Natural killer cell treated with Interleukin-12 subunit alpha and Interleukin-12 subunit beta and Interleukin-15 and Interleukin-18, amount 100 ng/mL, for 72 hours (primary cell): ENCODE measurements at regions not wholly inside any gene's neighbourhood (a gene's known extent, or its start where the extent isn't known, plus 50 kb on each side); places are given as distances from the start of the nearest gene placed in this dataset.
"Not testable (repeated sequence)": the region's sequence is repeated elsewhere in the genome, so short reads cannot be mapped to it uniquely, and the experiment has no call there.

Source experiments
- ATAC-seq, 2 donors: fragments of 150-1000 bp; cut with Tn5 transposase in 1 of 2; sonication (Bioruptor Pico), chemical (Tn5 transposase) in 1 of 2; 2 replicates each; pipeline ENCODE4 v1.10.0; 2021
- DNase-seq: peaks from one replicate; pipeline ENCODE4 v3.0.0; 2022; ENCODE audit warnings: low spot score
- H3K27ac Mint-ChIP-seq, 2 donors: 1 replicate in 1 of 2; 2 replicates in 1 of 2; pipeline ENCODE4 v1.8.0; 2022; ENCODE audit warnings: mixed read lengths in 2 of 2, mild to moderate bottlenecking in 1 of 2, moderate library complexity in 1 of 2
- H3K27me3 Mint-ChIP-seq, 2 donors: 1 replicate in 1 of 2; 2 replicates in 1 of 2; pipeline ENCODE4 v1.8.0; 2022; ENCODE audit warnings: mixed read lengths in 2 of 2
- H3K36me3 Mint-ChIP-seq: one replicate; pipeline ENCODE4 v1.8.0; 2022; ENCODE audit warnings: mixed read lengths
- H3K4me1 Mint-ChIP-seq, 2 donors: 1 replicate in 1 of 2; 2 replicates in 1 of 2; pipeline ENCODE4 v1.8.0; 2022; ENCODE audit warnings: low read depth in 2 of 2, mixed read lengths in 2 of 2, mild to moderate bottlenecking in 1 of 2
- H3K4me3 Mint-ChIP-seq: one replicate; pipeline ENCODE4 v1.8.0; 2022; ENCODE audit warnings: mixed read lengths
- H3K9me3 Mint-ChIP-seq: 2 replicates; pipeline ENCODE4 v1.8.0; 2022; ENCODE audit warnings: mixed read lengths

GRCh38 chr4:187618701-187619281 is 376.8 kb upstream of the ZFP42 start:
- H3K27ac Mint-ChIP-seq: no peak overlapping the region
- DNase-seq (no peak), ATAC-seq (no peak)
- no peaks in the 10 kb centered on the region for H3K36me3 Mint-ChIP-seq
- no peaks in the 10 kb centered on the region for H3K4me1 Mint-ChIP-seq
- H3K4me3 Mint-ChIP-seq: no peak overlapping the region
- H3K9me3 Mint-ChIP-seq: peaks cover 6% of the 10 kb centered on the region
- H3K27me3 Mint-ChIP-seq: no peaks in the 10 kb centered on the region

DNA sequence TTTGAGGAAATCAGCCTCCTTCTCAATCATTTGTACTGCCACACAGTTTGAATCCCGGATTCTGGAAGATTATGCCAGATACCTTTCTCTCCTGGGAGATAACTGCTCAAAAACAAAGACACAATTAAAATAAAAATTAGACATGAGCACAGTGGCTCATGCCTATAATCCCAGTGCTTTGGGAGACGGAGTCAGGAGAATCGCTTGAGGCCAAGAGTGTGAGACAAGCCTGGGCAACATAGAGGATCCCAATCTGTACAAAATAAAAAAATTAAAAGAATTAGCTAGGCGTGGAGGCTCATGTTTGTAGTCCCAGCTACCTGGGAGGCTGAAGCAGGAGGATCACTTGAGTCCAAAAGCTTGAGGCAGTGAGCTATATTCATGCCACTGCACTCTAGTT is 376.3 kb upstream of the ZFP42 start:
- Mint-ChIP-seq H3K27me3 (no peaks in the 10 kb centered on the region), H3K27ac (no peak overlapping the region), H3K9me3 (peaks cover 9% of the 10 kb centered on the region), H3K4me1 (no peaks in the 10 kb centered on the region), H3K4me3 (no peak overlapping the region), H3K36me3 (no peaks in the 10 kb centered on the region)
- DNase-seq (no peak), ATAC-seq (no peak)

GRCh38 chr4:187632260-187632995 is 363.1 kb upstream of the ZFP42 start:
- peaks cover 10% of the 10 kb centered on the region for H3K36me3 Mint-ChIP-seq
- no peak for ATAC-seq
- no peak overlapping the region for H3K4me3 Mint-ChIP-seq
- no peak overlapping the region for H3K27ac Mint-ChIP-seq
- DNase-seq: no peak
- no peaks in the 10 kb centered on the region for H3K4me1 Mint-ChIP-seq
- H3K27me3 Mint-ChIP-seq: no peaks in the 10 kb centered on the region
- H3K9me3 Mint-ChIP-seq: peaks cover 15% of the 10 kb centered on the region

DNA sequence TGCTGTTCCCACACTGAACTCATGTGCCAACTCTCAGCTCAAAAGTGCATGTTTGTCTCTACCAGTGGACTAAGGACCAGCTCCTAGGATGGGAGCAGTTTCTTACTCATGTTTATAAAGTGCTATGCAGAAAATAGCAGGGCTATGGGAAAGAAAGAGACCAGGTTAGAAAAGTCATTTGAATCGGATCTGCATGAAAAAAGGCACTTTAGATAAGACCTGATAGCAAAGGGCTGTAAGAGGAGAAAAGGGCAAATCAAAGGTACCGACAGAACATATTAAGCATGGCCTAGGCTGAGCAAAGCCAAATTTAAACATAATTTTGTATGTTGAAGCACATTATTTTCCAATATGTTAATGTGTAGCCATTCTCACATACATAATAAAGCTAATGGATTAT is 362.3 kb upstream of the ZFP42 start:
- Mint-ChIP-seq H3K4me1 (no peaks in the 10 kb centered on the region), H3K27me3 (no peaks in the 10 kb centered on the region), H3K4me3 (no peak overlapping the region), H3K9me3 (peaks cover 19% of the 10 kb centered on the region), H3K27ac (no peak overlapping the region), H3K36me3 (peaks cover 10% of the 10 kb centered on the region)
- no peak for DNase-seq
- ATAC-seq: no peak

DNA sequence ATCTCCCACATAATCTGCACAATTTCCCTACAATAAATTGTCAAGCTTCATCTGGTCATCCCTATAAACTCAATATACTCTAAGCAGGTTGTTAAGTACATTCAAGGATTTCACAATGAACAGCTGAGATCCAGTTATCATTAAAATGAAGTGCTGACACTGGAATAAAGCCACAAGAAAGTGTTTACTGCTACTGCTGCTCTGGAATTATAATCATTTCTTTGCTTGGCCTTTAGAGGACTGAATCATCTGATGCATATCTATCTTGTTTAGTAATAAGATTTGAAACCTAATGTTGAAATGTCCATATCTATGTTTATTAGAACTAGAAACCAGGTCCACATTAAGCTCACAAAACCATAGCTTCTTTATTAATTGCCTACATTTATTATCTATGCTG is 338.6 kb upstream of the ZFP42 start:
- Mint-ChIP-seq H3K36me3 (peaks cover 5% of the 10 kb centered on the region), H3K9me3 (peaks cover 20% of the 10 kb centered on the region), H3K27ac (no peak overlapping the region), H3K4me1 (no peaks in the 10 kb centered on the region), H3K27me3 (no peaks in the 10 kb centered on the region), H3K4me3 (no peak overlapping the region)
- ATAC-seq (no peak), DNase-seq (no peak)

- peaks cover 34% of the 10 kb centered on the region for H3K9me3 Mint-ChIP-seq
- no peaks in the 10 kb centered on the region for H3K36me3 Mint-ChIP-seq
- no peaks in the 10 kb centered on the region for H3K4me1 Mint-ChIP-seq
- H3K27ac Mint-ChIP-seq: no peak overlapping the region
- DNase-seq (no peak), ATAC-seq (no peak)
- no peak overlapping the region for H3K4me3 Mint-ChIP-seq
- no peaks in the 10 kb centered on the region for H3K27me3 Mint-ChIP-seq
These were observed 332.5 kb upstream of the ZFP42 start for GRCh38 chr4:187663076-187663475.

- no peak for ATAC-seq
- Mint-ChIP-seq H3K4me1 (no peaks in the 10 kb centered on the region), H3K27me3 (no peaks in the 10 kb centered on the region), H3K9me3 (peaks cover 34% of the 10 kb centered on the region), H3K36me3 (no peaks in the 10 kb centered on the region), H3K27ac (no peak overlapping the region), H3K4me3 (no peak overlapping the region)
- DNase-seq: no peak
These were observed 331.6 kb upstream of the ZFP42 start for GRCh38 chr4:187664011-187664410.

GRCh38 chr4:187665086-187665485 is 330.5 kb upstream of the ZFP42 start:
- Mint-ChIP-seq H3K9me3 (peaks cover 34% of the 10 kb centered on the region), H3K27ac (no peak overlapping the region), H3K4me3 (no peak overlapping the region), H3K27me3 (no peaks in the 10 kb centered on the region), H3K36me3 (no peaks in the 10 kb centered on the region), H3K4me1 (no peaks in the 10 kb centered on the region)
- DNase-seq: no peak
- no peak for ATAC-seq

- H3K4me1 Mint-ChIP-seq: no peaks in the 10 kb centered on the region
- DNase-seq (no peak), ATAC-seq (no peak)
- no peaks in the 10 kb centered on the region for H3K36me3 Mint-ChIP-seq
- no peaks in the 10 kb centered on the region for H3K27me3 Mint-ChIP-seq
- H3K4me3 Mint-ChIP-seq: no peak overlapping the region
- peaks cover 33% of the 10 kb centered on the region for H3K9me3 Mint-ChIP-seq
- H3K27ac Mint-ChIP-seq: no peak overlapping the region
These were observed 329.5 kb upstream of the ZFP42 start for GRCh38 chr4:187666034-187666433.

DNA sequence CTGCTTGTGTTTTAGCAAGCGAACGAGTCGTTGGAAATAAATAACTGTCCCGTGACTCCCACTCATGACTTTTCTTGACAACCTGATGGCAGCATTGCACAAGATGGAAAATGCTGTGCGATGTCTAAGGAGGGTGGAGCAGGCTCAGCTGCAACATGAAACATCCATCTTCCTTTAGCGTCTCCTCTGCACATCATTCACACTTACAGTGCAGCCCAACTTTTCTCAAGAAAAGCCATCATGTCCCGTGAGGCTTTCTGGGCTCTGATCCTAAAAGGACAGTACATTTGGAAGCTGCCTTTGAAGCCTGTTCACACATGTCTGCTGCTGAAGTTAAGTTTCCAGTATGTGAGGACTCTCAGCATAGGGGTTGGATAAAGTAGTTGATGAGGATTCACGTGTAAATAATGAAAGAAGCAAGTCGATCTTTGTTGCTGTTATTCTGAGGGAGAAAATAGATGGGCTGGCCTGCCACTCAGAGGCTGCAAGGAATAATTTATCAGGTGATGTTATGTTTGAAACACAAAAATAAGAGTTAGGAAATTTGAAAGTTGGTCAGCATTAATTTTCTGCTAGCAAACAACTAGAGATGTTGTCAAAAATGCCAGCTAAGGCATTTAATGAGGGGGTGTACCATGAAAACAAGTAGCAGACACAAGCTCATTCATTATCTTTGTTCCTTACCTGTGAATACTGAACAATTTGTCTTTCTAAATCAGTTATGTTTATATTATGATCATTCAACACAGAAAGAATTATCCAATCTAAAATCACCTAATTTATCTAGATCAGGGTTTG is 328.7 kb upstream of the ZFP42 start:
- H3K27me3 Mint-ChIP-seq: no peaks in the 10 kb centered on the region

GRCh38 chr4:187668526-187669082 is 327.0 kb upstream of the ZFP42 start:
- DNase-seq (no peak), ATAC-seq (no peak)
- no peak overlapping the region for H3K27ac Mint-ChIP-seq
- H3K9me3 Mint-ChIP-seq: peaks cover 21% of the 10 kb centered on the region
- H3K36me3 Mint-ChIP-seq: peaks cover 3% of the 10 kb centered on the region
- H3K27me3 Mint-ChIP-seq: no peaks in the 10 kb centered on the region
- H3K4me1 Mint-ChIP-seq: no peaks in the 10 kb centered on the region
- H3K4me3 Mint-ChIP-seq: no peak overlapping the region

More for the DNA sequence above, 328.7 kb upstream of the ZFP42 start:
- ATAC-seq (no peak), DNase-seq (no peak)
- no peak overlapping the region for H3K4me3 Mint-ChIP-seq
- no peak overlapping the region for H3K27ac Mint-ChIP-seq
- no peaks in the 10 kb centered on the region for H3K36me3 Mint-ChIP-seq
- peaks cover 33% of the 10 kb centered on the region for H3K9me3 Mint-ChIP-seq
- no peaks in the 10 kb centered on the region for H3K4me1 Mint-ChIP-seq

- not testable (repeated sequence) for DNase-seq, H3K36me3 Mint-ChIP-seq, H3K4me1 Mint-ChIP-seq, H3K27me3 Mint-ChIP-seq, H3K4me3 Mint-ChIP-seq, ATAC-seq, H3K27ac Mint-ChIP-seq
- peaks cover 25% of the 10 kb centered on the region for H3K9me3 Mint-ChIP-seq
These were observed 324.1 kb upstream of the ZFP42 start for GRCh38 chr4:187671521-187671920.

DNA sequence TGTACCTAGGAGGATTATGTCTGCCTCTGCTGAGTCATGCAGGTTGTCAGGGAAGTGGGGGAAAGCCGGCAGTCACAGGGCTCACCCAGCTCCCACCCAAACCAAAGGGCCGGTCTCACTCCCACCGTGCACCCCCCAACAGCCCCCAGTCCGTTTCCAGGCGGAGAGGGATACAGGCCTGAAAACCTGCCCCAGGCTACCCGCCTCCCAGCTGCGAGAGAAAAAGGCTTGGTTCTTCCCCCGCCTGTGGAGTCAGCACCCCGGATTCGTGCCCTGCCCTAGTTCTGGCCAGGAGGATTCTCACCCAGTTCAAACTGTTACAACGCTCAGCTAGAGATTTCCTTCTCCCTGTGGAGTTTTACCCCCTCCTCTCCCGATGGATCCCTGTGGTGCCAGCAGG is 323.6 kb upstream of the ZFP42 start:
- not testable (repeated sequence) for H3K36me3 Mint-ChIP-seq, H3K27me3 Mint-ChIP-seq, ATAC-seq, H3K4me1 Mint-ChIP-seq, H3K4me3 Mint-ChIP-seq, H3K27ac Mint-ChIP-seq, DNase-seq
- H3K9me3 Mint-ChIP-seq: peaks cover 22% of the 10 kb centered on the region

DNA sequence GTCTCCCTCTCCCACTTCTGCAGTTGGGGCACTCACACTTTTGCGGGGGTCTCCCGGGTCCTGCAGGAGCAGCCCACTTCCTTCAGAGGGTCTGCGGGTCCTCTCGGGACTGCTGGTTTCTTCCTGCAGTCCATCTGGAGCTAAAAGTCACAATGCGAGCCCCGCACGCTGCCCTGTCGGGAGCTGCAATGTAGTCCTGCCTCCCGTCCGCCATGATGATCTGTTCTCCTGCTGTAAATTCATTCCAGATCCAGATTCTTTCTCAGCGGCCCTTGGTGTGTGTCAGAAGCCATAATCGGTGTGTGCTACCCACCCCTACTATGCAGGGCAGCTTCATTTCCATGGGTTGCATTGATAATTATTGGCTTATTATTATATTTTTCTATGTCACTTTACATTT is 323.0 kb upstream of the ZFP42 start:
- not testable (repeated sequence) for H3K27me3 Mint-ChIP-seq, H3K36me3 Mint-ChIP-seq
- H3K9me3 Mint-ChIP-seq: peaks cover 22% of the 10 kb centered on the region

More for the DNA sequence above, 323.0 kb upstream of the ZFP42 start:
- not testable (repeated sequence) for DNase-seq, H3K4me1 Mint-ChIP-seq, H3K4me3 Mint-ChIP-seq, ATAC-seq, H3K27ac Mint-ChIP-seq
